ENCODE measurements at regions not wholly inside any gene's neighbourhood (a gene's known extent, or its start where the extent isn't known, plus 50 kb on each side); places are given as distances from the start of the nearest gene placed in this dataset.

DNA sequence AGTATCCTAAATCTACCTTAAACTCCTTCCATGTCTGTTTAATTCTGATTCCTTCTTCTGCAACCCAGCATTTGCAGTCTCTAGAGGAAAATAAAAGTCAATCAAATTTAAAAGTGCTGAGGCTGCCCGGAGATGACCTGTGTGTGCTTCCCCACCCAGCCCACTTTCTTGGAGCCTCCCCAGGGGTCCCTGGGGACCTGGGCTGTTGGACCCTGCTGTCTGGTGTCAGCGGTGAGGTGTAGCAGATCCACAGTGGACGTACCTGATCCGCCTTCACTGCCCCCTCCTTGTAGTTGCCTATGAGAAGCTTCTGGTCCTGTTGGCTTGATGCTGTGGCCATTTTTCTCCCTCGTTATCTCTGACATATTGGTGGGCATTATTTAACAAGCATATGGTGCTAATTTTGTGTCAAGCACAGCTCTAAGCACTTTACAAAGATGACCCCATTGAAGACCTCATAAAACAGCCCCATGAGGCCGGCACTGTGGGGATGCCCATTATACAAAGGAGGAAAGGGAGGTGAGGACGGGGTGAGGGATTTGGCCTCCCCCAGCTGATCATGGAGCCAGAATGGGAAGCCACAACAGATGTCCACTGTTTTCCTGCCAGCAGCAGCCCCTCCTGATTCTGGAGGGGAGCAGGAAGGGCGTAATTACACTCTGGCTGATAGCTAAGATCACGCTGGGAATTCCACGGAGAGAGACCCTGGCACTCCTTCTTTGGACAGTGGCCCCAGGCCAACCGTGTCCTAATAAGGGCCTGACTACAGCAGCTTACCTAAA lies 628.2 kb downstream of the CDH26 start (continued):
- TF ChIP-seq SIN3A (conservative IDR thresholded peaks at IDR 0.05 in 1 of 2, IDR thresholded peaks at IDR 0.05 in 1 of 2; ENCODE audit: low read depth in 1 of 2, low read length in 2 of 2), result no peak
- TF ChIP-seq YY1 (IDR thresholded peaks at IDR 0.05; ENCODE audit: low read depth, low read length), result no peak
- no peak for TF ChIP-seq SIRT6 (IDR thresholded peaks at IDR 0.05; ENCODE audit: low read length)
- no peak for TF ChIP-seq CBX5 (IDR thresholded peaks at IDR 0.05; ENCODE audit: low read depth, low read length)
- TF ChIP-seq, protein P1, sequence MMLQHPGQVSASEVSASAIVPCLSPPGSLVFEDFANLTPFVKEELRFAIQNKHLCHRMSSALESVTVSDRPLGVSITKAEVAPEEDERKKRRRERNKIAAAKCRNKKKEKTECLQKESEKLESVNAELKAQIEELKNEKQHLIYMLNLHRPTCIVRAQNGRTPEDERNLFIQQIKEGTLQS (IDR thresholded peaks at IDR 0.05; ENCODE audit: insufficient read depth, low read depth, low read length), result no peak
- no peak for TF ChIP-seq TAF7 (optimal IDR thresholded peaks at IDR 0.05; ENCODE audit: borderline replicate concordance, low read depth, low read length)
- TF ChIP-seq, protein P2, sequence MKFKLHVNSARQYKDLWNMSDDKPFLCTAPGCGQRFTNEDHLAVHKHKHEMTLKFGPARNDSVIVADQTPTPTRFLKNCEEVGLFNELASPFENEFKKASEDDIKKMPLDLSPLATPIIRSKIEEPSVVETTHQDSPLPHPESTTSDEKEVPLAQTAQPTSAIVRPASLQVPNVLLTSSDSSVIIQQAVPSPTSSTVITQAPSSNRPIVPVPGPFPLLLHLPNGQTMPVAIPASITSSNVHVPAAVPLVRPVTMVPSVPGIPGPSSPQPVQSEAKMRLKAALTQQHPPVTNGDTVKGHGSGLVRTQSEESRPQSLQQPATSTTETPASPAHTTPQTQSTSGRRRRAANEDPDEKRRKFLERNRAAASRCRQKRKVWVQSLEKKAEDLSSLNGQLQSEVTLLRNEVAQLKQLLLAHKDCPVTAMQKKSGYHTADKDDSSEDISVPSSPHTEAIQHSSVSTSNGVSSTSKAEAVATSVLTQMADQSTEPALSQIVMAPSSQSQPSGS (IDR thresholded peaks at IDR 0.05; ENCODE audit: low read length), result no peak
- TF ChIP-seq KDM1A (IDR thresholded peaks at IDR 0.05; ENCODE audit: borderline replicate concordance, low read length), result no peak
- TF ChIP-seq ASH2L (IDR thresholded peaks at IDR 0.05; ENCODE audit: low read length), result no peak
- TF ChIP-seq CREB1 (IDR thresholded peaks at IDR 0.05), result no peak
- TF ChIP-seq SIX5 (IDR thresholded peaks at IDR 0.05; ENCODE audit: low read depth, low read length), result no peak

Data from H1 (cell line).